ENCODE measurements at regions not wholly inside any gene's neighbourhood (a gene's known extent, or its start where the extent isn't known, plus 50 kb on each side); places are given as distances from the start of the nearest gene placed in this dataset.

- Mint-ChIP-seq H3K27ac (no peak overlapping the region), H3K9me3 (no peaks in the 10 kb centered on the region), H3K27me3 (ENCODE audit: insufficient read depth) (no peaks in the 10 kb centered on the region), H3K4me3 (no peak overlapping the region), H3K36me3 (ENCODE audit: low read depth) (no peaks in the 10 kb centered on the region), H3K4me1 (ENCODE audit: low read depth) (no peaks in the 10 kb centered on the region)
- intact Hi-C loops (cut with micrococcal nuclease): no loop called here
- DNase-seq (ENCODE audit: low spot score): no peak
Observed at GRCh38 chr2:162917626-162918025, 79.1 kb upstream of the KCNH7 start.

GRCh38 chr2:162916286-162916801 is 77.8 kb upstream of the KCNH7 start:
- Mint-ChIP-seq H3K9me3 (no peaks in the 10 kb centered on the region), H3K27ac (no peak overlapping the region), H3K27me3 (ENCODE audit: insufficient read depth) (no peaks in the 10 kb centered on the region), H3K4me1 (ENCODE audit: low read depth) (no peaks in the 10 kb centered on the region), H3K4me3 (no peak overlapping the region), H3K36me3 (ENCODE audit: low read depth) (no peaks in the 10 kb centered on the region)
- no peak for DNase-seq (ENCODE audit: low spot score)
- intact Hi-C loops (cut with micrococcal nuclease): no loop called here

GRCh38 chr2:162915858-162916257 is 77.3 kb upstream of the KCNH7 start:
- DNase-seq (ENCODE audit: low spot score): no peak
- Mint-ChIP-seq H3K27ac (no peak overlapping the region), H3K27me3 (ENCODE audit: insufficient read depth) (no peaks in the 10 kb centered on the region), H3K9me3 (no peaks in the 10 kb centered on the region), H3K4me1 (ENCODE audit: low read depth) (no peaks in the 10 kb centered on the region), H3K4me3 (no peak overlapping the region), H3K36me3 (ENCODE audit: low read depth) (no peaks in the 10 kb centered on the region)
- intact Hi-C loops (cut with micrococcal nuclease): no loop called here

- no peaks in the 10 kb centered on the region for H3K27me3 Mint-ChIP-seq (ENCODE audit: insufficient read depth)
- no peak overlapping the region for H3K27ac Mint-ChIP-seq
- no peaks in the 10 kb centered on the region for H3K9me3 Mint-ChIP-seq
- no peak overlapping the region for H3K4me3 Mint-ChIP-seq
- intact Hi-C loops (cut with micrococcal nuclease): no loop called here
- DNase-seq (ENCODE audit: low spot score): no peak
- no peaks in the 10 kb centered on the region for H3K36me3 Mint-ChIP-seq (ENCODE audit: low read depth)
- no peaks in the 10 kb centered on the region for H3K4me1 Mint-ChIP-seq (ENCODE audit: low read depth)
Observed at GRCh38 chr2:162914161-162914560, 75.6 kb upstream of the KCNH7 start.

- no peaks in the 10 kb centered on the region for H3K4me1 Mint-ChIP-seq (ENCODE audit: low read depth)
- no peak overlapping the region for H3K4me3 Mint-ChIP-seq
- H3K36me3 Mint-ChIP-seq (ENCODE audit: low read depth): no peaks in the 10 kb centered on the region
- H3K9me3 Mint-ChIP-seq: no peaks in the 10 kb centered on the region
- H3K27ac Mint-ChIP-seq: no peak overlapping the region
- no peaks in the 10 kb centered on the region for H3K27me3 Mint-ChIP-seq (ENCODE audit: insufficient read depth)
- intact Hi-C loops (cut with micrococcal nuclease): no loop called here
- DNase-seq (ENCODE audit: low spot score): no peak
Observed at GRCh38 chr2:162912787-162913186, 74.2 kb upstream of the KCNH7 start.

- H3K9me3 Mint-ChIP-seq: no peaks in the 10 kb centered on the region
Observed at GRCh38 chr2:162908567-162908966, 70.0 kb upstream of the KCNH7 start.

GRCh38 chr2:162890690-162891311 is 52.2 kb upstream of the KCNH7 start:
- Mint-ChIP-seq H3K27ac (no peak overlapping the region), H3K4me3 (no peak overlapping the region), H3K36me3 (ENCODE audit: low read depth) (no peaks in the 10 kb centered on the region), H3K9me3 (no peaks in the 10 kb centered on the region), H3K27me3 (ENCODE audit: insufficient read depth) (no peaks in the 10 kb centered on the region), H3K4me1 (ENCODE audit: low read depth) (no peaks in the 10 kb centered on the region)
- DNase-seq (ENCODE audit: low spot score): no peak
- intact Hi-C loops (cut with micrococcal nuclease): loop anchor here (5.0 kb wide), 1 partner anchor 242 kb away; no protein-coding TSS in a partner anchor

More at GRCh38 chr2:162908567-162908966, 70.0 kb upstream of the KCNH7 start:
- H3K27me3 Mint-ChIP-seq (ENCODE audit: insufficient read depth): no peaks in the 10 kb centered on the region
- no peaks in the 10 kb centered on the region for H3K36me3 Mint-ChIP-seq (ENCODE audit: low read depth)
- H3K4me3 Mint-ChIP-seq: no peak overlapping the region
- intact Hi-C loops (cut with micrococcal nuclease): no loop called here
- no peaks in the 10 kb centered on the region for H3K4me1 Mint-ChIP-seq (ENCODE audit: low read depth)
- no peak for DNase-seq (ENCODE audit: low spot score)
- no peak overlapping the region for H3K27ac Mint-ChIP-seq

GRCh38 chr2:162888652-162889051 is 50.1 kb upstream of the KCNH7 start:
- Mint-ChIP-seq H3K4me1 (ENCODE audit: low read depth) (no peaks in the 10 kb centered on the region), H3K9me3 (no peaks in the 10 kb centered on the region), H3K27ac (no peak overlapping the region), H3K27me3 (ENCODE audit: insufficient read depth) (no peaks in the 10 kb centered on the region), H3K36me3 (ENCODE audit: low read depth) (no peaks in the 10 kb centered on the region), H3K4me3 (no peak overlapping the region)
- intact Hi-C loops (cut with micrococcal nuclease): no loop called here
- no peak for DNase-seq (ENCODE audit: low spot score)
